A549 (cell line): ENCODE measurements at regions not wholly inside any gene's neighbourhood (a gene's known extent, or its start where the extent isn't known, plus 50 kb on each side); places are given as distances from the start of the nearest gene placed in this dataset.

Experiments used
- ATAC-seq, 2 experiments: fragments of 200-7000 bp in 1 of 2; fragments of >200 bp in 1 of 2; cut with Nextera tagmentation in 1 of 2; cut with Tn5 transposase in 1 of 2; 3 replicates each; pipeline versions ENCODE4 v1.8.0 to v1.9.1; 2018 to 2020; ENCODE audit warnings: mild to moderate bottlenecking in 1 of 2, moderate library complexity in 1 of 2
- CTCF ChIA-PET: fragments of 300-600 bp; sonication (Branson Sonifier 250); formaldehyde crosslinking; extraction: SDS; loops from one replicate; lab custom pipeline; 2021; ENCODE audit warnings: antibody characterized with exemption, inconsistent platforms; lab: Yijun Ruan, JAX
- POLR2A ChIA-PET: fragments of 350-600 bp; formaldehyde crosslinking; extraction: SDS; loops from one replicate; lab custom pipeline; 2021; ENCODE audit warnings: antibody characterized with exemption, inconsistent platforms; lab: Yijun Ruan, JAX
- DNase-seq, 2 experiments: peaks; one replicate each; pipeline versions ENCODE4 v3.0.0 to v3.0.0-alpha.2; 2011 to 2016; ENCODE audit warnings: low read depth in 1 of 2, low spot score in 1 of 2
- FAIRE-seq: peaks from 2 replicates; lab custom pipeline; 2011; peaks lifted over from hg19 to GRCh38; lab: Jason Lieb, UNC
- H3K27ac ChIP-seq, 2 experiments: fragments of >200 bp; sonication (Bioruptor Twin); formaldehyde crosslinking; 3 replicates each; pipeline ENCODE4 v1.5.1; 2016 to 2017
- H3K4me1 ChIP-seq: fragments of >200 bp; sonication (Bioruptor Twin); formaldehyde crosslinking; 3 replicates; pipeline ENCODE4 v1.6.1; 2016
- H3K4me2 ChIP-seq: fragments of >200 bp; sonication (Bioruptor Twin); formaldehyde crosslinking; 3 replicates; pipeline ENCODE4 v1.6.1; 2016
- H3K4me3 ChIP-seq: fragments of >200 bp; sonication (Bioruptor Twin); formaldehyde crosslinking; 3 replicates; pipeline ENCODE4 v1.5.1; 2016
- H3K9me3 ChIP-seq: fragments of >200 bp; sonication (Bioruptor Twin); formaldehyde crosslinking; 3 replicates; pipeline ENCODE4 v1.6.1; 2016
- ATOH8 ChIP-seq: fragments of 250-450 bp; sonication (Bioruptor Pico); IDR thresholded peaks from 2 replicates; pipeline ENCODE4 v1.5.0; 2020; ENCODE audit warnings: low read depth, mild to moderate bottlenecking, moderate library complexity
- BCL3 ChIP-seq: fragments of >200 bp; sonication (Bioruptor Twin); formaldehyde crosslinking; IDR thresholded peaks from 3 replicates; pipeline ENCODE4 v1.6.1; 2016
- CBX2 ChIP-seq: fragments of 200-600 bp; sonication (generic); IDR thresholded peaks from 2 replicates; pipeline ENCODE4 v1.6.1; 2016; ENCODE audit warnings: low read depth, mild to moderate bottlenecking, borderline replicate concordance
- CHD2 ChIP-seq: fragments of 150-350 bp; IDR thresholded peaks from 2 replicates; pipeline ENCODE4 v1.6.1; 2014; ENCODE audit warnings: low read length; ENCODE audit not compliant: partially characterized antibody
- CHD4 ChIP-seq: fragments of 200-600 bp; sonication (generic); IDR thresholded peaks from 2 replicates; pipeline ENCODE4 v1.6.1; 2016; ENCODE audit warnings: antibody characterized with exemption, mild to moderate bottlenecking, borderline replicate concordance
- EHF ChIP-seq: fragments of 250-450 bp; sonication (Bioruptor Pico); IDR thresholded peaks from 2 replicates; pipeline ENCODE4 v1.5.0; 2020; ENCODE audit warnings: mild to moderate bottlenecking
- ELK1 ChIP-seq: fragments of 150-350 bp; IDR thresholded peaks from 2 replicates; pipeline ENCODE4 v1.6.1; 2014; ENCODE audit warnings: low read depth, mild to moderate bottlenecking, low read length
- HDAC2 ChIP-seq: fragments of 200-600 bp; sonication (generic); IDR thresholded peaks from 2 replicates; pipeline ENCODE4 v1.6.1; 2016
- HEYL ChIP-seq: fragments of 250-450 bp; sonication (Bioruptor Pico); IDR thresholded peaks from 2 replicates; pipeline ENCODE4 v1.8.0; 2021; ENCODE audit warnings: mild to moderate bottlenecking, moderate library complexity
- HOXA7 ChIP-seq: fragments of 250-450 bp; sonication (Bioruptor Pico); IDR thresholded peaks from 2 replicates; pipeline ENCODE4 v1.5.0; 2020; ENCODE audit warnings: mild to moderate bottlenecking, moderate library complexity
- JUN ChIP-seq, 2 experiments: fragments of >200 bp; sonication (Bioruptor Twin); formaldehyde crosslinking; IDR thresholded peaks; 2 replicates in 1 of 2; 3 replicates in 1 of 2; pipeline ENCODE4 v1.6.1; 2016 to 2017
- KDM1A ChIP-seq: fragments of 200-600 bp; sonication (generic); IDR thresholded peaks from 2 replicates; pipeline ENCODE4 v1.6.1; 2016; ENCODE audit warnings: low read depth, mild to moderate bottlenecking
- MAFK ChIP-seq: fragments of 450-650 bp; IDR thresholded peaks from 2 replicates; pipeline ENCODE4 v1.6.1; 2014; ENCODE audit not compliant: partially characterized antibody
- MAZ ChIP-seq: fragments of 150-350 bp; IDR thresholded peaks from 2 replicates; pipeline ENCODE4 v1.6.1; 2014; ENCODE audit warnings: antibody characterized with exemption, low read depth, low read length, borderline replicate concordance
- MYC ChIP-seq: IDR thresholded peaks from 2 replicates; pipeline ENCODE4 v1.6.1; 2012; ENCODE audit warnings: mild to moderate bottlenecking, inconsistent platforms, low read length, improper control_type of control experiment, borderline replicate concordance
- PHF8 ChIP-seq: fragments of 200-600 bp; sonication (generic); IDR thresholded peaks from 2 replicates; pipeline ENCODE4 v1.6.1; 2016; ENCODE audit warnings: low read depth, mild to moderate bottlenecking, antibody characterized with exemption, moderate library complexity, borderline replicate concordance
- POLR2A ChIP-seq: IDR thresholded peaks from 2 replicates; pipeline ENCODE4 v1.6.1; 2012; ENCODE audit warnings: mild to moderate bottlenecking, low read length
- RCOR1 ChIP-seq: fragments of 150-350 bp; IDR thresholded peaks from 2 replicates; pipeline ENCODE4 v1.6.1; 2014; ENCODE audit warnings: antibody characterized with exemption, low read length, low read depth
- RFX5 ChIP-seq: fragments of 450-650 bp; IDR thresholded peaks from 2 replicates; pipeline ENCODE4 v1.7.1; 2014; ENCODE audit warnings: antibody characterized with exemption, mild to moderate bottlenecking, moderate library complexity
- TP53 ChIP-seq: fragments of 250-450 bp; sonication (Bioruptor Pico); IDR thresholded peaks from 2 replicates; pipeline ENCODE4 v1.5.0; 2021; ENCODE audit warnings: mild to moderate bottlenecking, moderate library complexity
- ZFP36 ChIP-seq: fragments of 450-650 bp; IDR thresholded peaks from 2 replicates; pipeline ENCODE4 v1.6.1; 2014; ENCODE audit warnings: borderline replicate concordance; ENCODE audit not compliant: partially characterized antibody
- ZSCAN20 ChIP-seq: fragments of 250-450 bp; sonication (Bioruptor Pico); IDR thresholded peaks from 2 replicates; pipeline ENCODE4 v1.8.0; 2022; ENCODE audit warnings: mild to moderate bottlenecking, moderate library complexity
- whole genome bisulfite sequencing: methylation state at CpG from one replicate; pipeline ENCODE4 v1.1.6; 2017; ENCODE audit errors: missing lambda C conversion rate; 5-methylcytosine and 5-hydroxymethylcytosine counted together
- TF ChIP-seq, protein P1 (sequence below): fragments of >200 bp; sonication (Bioruptor Twin); formaldehyde crosslinking; IDR thresholded peaks from 2 replicates; pipeline ENCODE4 v1.6.1; 2016
- TF ChIP-seq, protein P2 (sequence below): IDR thresholded peaks from 2 replicates; pipeline ENCODE4 v1.6.1; 2012; ENCODE audit warnings: low read depth, borderline replicate concordance

- no peaks in the 10 kb centered on the region for H3K4me1 ChIP-seq
- TF ChIP-seq ZSCAN20 (no peak), ELK1 (no peak), RFX5 (no peak), BCL3 (no peak), EHF (no peak), CHD2 (no peak), HEYL (CRISPR knock-in tag) (no peak), KDM1A (no peak), MAFK (no peak), RCOR1 (no peak), TP53 (CRISPR knock-in tag) (no peak), MAZ (no peak)
- ATAC-seq = no peak
- WGBS = 54% methylated on average over 5 of the region's 5 CpGs
- 0 out of 3 replicates have a peak, but pooled peaks cover 5% of the 10 kb centered on the region for H3K9me3 ChIP-seq
- ChIA-PET CTCF (interaction anchor here (1.3 kb wide), 1 partner anchor 53 kb away, joined by 5 read pairs; no protein-coding TSS in a partner anchor), POLR2A (no interaction called here)
- DNase-seq = no peak
- H3K27ac ChIP-seq = no peak overlapping the region
- H3K4me3 ChIP-seq = no peak overlapping the region
- no peak overlapping the region for H3K4me2 ChIP-seq
- FAIRE-seq = no peak
Observed at GRCh38 chr2:38168710-38169480, 92.9 kb upstream of the CYP1B1 start.

DNA sequence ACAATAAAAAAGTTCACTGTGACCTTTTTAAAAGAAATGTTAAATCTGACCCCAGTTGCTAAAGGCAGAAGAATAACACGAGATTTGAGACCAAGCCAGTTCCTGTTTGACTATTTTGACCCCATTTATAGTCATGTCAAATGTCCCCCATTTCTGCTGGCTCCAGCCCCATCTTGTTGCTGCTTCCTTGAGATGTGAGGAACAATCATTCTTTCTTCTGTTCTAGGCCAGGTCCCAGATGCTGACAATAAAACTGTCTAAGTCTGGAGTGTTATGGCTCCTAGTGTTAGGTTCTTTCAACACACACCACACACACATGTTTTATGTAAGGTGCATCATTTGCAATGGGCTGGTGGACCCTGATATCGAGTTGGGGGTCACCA lies 92.0 kb upstream of the CYP1B1 start:
- Histone ChIP-seq H3K9me3 (0 out of 3 replicates have a peak, but pooled peaks cover 5% of the 10 kb centered on the region), H3K4me2 (no peak overlapping the region)
- no peak for DNase-seq
- no peak for ATAC-seq
- no peak for TF ChIP-seq CBX2
- TF ChIP-seq, all 56 proteins: peak for 0
- WGBS = 3% methylated on average over 2 of the region's 2 CpGs
- Histone ChIP-seq H3K4me3 (no peak overlapping the region), H3K4me1 (no peaks in the 10 kb centered on the region), H3K27ac (no peak overlapping the region)
- no peak for FAIRE-seq
- ChIA-PET CTCF (no interaction called here), POLR2A (no interaction called here)

DNA sequence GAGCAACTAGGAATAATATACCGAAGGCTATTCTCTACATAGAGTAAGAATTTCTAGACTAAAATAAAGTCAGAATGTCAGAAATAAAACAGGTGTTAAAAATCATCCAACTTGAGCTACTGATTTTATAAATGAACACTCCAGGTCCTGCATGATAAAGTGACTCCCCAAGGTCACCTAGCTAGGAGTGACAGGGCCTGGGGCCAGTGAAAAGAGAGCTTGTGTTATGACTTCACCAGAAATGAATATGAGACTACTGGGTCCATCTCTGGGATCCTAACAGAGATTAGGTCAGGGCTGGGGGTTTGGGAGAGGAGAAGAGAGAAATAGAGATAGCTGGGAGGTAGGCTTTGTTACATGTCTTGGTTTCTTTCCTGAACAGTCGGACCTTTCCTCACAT lies 89.7 kb upstream of the CYP1B1 start:
- Histone ChIP-seq H3K27ac (no peak overlapping the region), H3K4me1 (no peaks in the 10 kb centered on the region), H3K9me3 (0 out of 3 replicates have a peak, but pooled peaks cover under 1% of the 10 kb centered on the region), H3K4me3 (no peak overlapping the region), H3K4me2 (no peak overlapping the region)
- POLR2A ChIA-PET = no interaction called here
- 75% methylated on average over 2 of the region's 2 CpGs for WGBS
- TF ChIP-seq ZFP36 (no peak), POLR2A (no peak), MAFK (no peak), CHD4 (no peak), MYC (no peak), RFX5 (no peak), KDM1A (no peak), PHF8 (no peak), HEYL (CRISPR knock-in tag) (no peak), CHD2 (no peak), JUN (IDR thresholded peaks at IDR 0.05) (no peak), HDAC2 (no peak), ATOH8 (no peak), HOXA7 (no peak)
- TF ChIP-seq, protein P1, sequence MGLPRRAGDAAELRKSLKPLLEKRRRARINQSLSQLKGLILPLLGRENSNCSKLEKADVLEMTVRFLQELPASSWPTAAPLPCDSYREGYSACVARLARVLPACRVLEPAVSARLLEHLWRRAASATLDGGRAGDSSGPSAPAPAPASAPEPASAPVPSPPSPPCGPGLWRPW = no peak
- TF ChIP-seq, protein P2, sequence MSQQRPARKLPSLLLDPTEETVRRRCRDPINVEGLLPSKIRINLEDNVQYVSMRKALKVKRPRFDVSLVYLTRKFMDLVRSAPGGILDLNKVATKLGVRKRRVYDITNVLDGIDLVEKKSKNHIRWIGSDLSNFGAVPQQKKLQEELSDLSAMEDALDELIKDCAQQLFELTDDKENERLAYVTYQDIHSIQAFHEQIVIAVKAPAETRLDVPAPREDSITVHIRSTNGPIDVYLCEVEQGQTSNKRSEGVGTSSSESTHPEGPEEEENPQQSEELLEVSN = no peak
- CTCF ChIA-PET = no interaction called here
- no peak for DNase-seq
- ATAC-seq = no peak
- FAIRE-seq = no peak
